Non-pigmented ciliary epithelial cell (primary cell): ENCODE measurements at regions not wholly inside any gene's neighbourhood (a gene's known extent, or its start where the extent isn't known, plus 50 kb on each side); places are given as distances from the start of the nearest gene placed in this dataset.
"Not testable (repeated sequence)": the region's sequence is repeated elsewhere in the genome, so short reads cannot be mapped to it uniquely, and the experiment has no call there.

Source experiments
- DNase-seq: peaks from one replicate; pipeline ENCODE4 v3.0.0-alpha.2; 2010; ENCODE audit warnings: low read depth

DNA sequence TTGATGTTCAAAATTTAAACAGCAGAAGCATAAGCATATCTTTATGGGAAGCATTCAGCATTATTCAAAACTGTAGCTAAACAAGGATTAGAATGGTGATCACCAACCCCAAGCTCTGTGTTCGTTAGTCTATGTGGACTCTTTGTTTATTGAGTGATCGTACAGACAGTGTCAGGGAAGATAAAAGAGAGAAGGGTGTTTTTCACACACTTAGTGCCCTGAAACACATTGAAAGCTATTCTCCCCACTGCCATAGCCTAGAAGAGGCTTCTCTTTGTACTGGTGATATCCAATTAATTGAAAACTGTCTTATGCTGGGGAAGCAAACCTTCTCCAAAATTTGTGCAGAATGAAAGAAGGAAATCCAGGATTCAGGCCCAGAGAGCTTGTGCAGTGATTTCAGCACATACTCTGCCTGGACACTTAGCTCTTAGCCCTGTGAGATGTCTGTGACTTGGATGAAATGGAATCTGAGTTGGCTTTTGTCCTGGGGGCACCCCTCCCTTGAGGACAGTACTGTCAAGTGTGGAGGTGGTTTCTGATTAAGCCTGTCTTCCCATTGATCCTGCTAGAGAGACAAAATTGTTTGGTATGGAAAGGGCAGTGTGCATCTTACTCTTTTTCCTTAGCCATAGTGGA, 125.7 kb upstream of the MTHFD1L start:
- no peak for DNase-seq

DNA sequence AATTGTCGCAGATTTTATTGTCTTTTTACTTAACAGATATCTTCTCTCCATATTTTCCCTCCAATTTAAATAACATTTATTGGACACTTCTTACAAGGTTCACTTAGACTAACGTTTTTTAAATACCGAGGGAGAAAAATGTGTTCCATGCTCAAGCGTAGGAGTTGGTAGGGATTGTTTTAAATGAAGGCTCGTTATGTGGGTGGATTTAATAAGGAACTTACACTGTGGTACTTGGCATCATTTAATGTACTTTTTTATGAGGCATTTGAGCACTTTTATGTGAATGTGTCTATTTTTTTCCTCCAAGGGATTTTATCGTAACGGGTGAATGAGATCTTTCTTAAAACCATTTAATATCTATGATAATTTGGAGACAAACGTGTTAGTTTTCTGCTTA, 125.0 kb upstream of the MTHFD1L start:
- DNase-seq, result no peak

DNA sequence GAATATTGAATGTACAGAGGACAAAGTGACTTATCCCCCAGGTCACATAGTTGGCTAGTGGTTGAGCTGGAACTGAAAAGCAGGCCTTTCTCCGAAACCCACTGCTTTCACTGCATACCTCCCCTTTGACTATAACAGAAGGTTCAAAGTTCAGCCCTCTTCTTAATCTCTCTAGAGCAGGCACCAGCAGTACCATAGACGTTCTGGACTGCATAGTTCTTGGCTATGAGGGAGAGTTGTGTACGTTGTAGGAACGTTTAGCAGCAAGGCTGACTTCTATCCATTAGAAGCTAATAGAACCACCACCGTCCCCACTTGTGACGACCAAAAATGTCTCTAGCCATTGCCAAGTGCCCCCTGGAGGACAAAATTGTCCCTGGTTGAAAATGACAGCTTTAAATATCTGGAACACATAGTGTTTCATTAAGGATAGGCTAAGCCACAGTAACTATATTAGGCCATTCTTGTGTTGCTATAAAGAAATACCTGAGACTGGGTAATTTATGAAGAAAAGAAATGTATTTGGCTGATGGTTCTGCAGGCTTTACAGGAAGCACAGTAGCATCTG, 123.8 kb upstream of the MTHFD1L start:
- DNase-seq, result no peak

DNA sequence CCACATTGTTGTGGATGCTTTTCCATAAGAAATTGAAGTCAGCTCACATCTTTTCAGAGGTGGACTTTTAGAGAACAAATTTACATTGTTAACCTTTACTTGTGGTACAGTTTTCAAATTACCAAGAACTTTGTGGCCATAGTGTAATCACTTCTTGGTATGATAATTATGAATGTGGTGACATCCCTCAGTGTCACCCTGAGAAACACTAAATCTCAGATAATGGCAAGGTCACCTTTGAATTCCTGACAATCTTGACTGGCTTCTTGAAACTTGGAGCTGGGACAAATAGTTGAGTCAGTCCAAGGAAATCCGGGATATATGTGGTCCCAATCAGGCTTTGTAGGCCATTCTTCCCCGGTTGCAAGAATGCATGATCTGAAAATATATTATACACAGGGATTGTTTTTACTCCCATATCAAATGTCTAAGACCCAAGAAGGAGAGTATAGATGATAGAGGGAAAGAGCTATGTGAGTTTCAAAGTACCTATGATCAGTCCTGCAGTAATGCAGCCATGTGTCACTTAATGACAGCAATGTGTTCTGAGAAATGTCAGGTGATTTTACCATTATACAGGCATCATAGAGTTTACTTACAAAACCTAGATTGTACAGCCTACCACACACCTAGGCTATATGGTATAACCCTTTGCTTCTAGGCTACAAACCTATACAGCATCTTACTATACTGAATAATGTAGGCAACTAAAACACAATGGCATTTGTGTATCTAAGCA, 120.8 kb upstream of the MTHFD1L start:
- no peak for DNase-seq

DNA sequence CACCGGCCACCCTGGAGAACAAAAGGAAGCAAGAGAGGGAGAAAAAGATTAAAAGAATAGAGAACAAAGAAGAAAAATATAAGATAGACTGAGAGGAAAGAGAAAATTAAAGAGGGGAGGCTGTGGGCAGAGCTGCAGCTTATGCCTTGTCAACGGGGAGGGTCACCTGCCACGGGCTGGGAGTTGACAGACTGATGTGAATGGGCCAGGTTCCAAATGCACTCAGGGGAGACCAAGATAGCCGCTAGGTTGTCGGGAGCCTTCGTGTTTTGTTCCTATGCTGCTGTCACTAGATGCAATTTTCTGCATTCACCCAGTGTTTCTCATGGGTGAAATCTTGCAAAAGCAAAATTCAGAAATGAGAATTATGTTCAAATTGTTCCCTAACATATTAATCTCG, 119.6 kb upstream of the MTHFD1L start:
- no peak for DNase-seq

DNA sequence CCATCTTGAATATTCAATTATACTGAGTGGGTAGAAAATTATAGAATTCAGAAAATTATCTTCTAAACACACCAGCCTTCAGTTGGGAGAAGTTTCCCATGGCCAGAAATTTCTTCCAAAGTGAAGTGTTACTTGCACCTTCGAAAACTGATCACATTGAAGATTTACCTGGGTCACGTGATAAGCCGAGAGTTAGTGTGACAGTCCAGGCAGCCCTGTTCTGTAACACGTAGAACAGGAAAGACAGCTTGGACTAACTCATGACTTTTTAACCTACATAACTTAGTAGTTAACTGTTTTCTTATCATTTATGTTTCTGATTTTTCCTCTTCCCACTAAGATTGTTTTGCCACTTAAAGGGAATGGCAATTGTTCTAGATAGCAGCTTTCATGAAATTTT, 118.3 kb upstream of the MTHFD1L start:
- no peak for DNase-seq

DNA sequence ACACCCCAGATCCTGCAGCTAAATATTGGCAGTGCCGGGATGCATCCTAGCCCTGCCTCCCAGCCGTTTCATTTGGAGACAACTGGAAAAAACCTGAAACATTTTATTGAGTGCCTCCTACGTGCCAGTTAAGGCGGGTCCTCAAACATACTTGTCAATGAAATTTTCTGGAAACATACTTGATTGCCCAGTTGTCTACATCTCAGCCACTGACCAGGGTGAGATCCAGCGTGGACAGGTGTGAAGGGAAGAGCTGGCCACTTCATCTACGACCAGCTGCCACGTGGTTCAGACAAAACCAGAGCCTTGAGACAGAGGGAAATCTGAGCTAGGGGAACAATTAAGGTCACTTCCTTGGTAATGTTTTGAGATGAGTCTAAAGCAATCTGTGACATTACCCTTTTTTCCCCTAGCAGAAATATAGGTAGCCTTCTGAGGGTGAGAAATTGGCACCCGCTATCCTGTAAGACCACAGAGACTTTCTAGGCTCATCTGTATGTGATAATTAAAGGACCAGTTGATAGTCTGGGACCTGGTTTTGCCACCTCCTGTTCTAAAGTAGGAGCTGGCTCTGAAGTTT, 116.3 kb upstream of the MTHFD1L start:
- DNase-seq, result no peak

DNA sequence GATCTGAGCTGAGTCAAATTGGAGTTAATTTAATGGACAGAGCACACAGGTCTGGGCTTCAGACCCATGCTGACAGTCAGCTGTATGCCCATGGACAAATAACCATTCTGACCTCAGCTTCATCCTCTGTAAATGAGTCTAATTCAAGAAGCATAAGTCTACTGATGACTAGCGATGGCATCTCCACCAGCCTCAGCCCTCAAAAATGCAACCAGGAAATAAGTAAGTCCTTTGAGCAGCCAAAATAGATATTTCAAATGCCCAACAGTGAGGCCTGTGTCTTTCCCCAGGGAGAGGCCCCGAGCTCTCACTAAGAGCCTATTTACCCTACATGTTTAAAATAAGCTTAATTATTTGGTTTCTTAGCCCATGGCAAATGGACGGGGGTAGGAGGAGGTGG, 114.2 kb upstream of the MTHFD1L start:
- no peak for DNase-seq

DNA sequence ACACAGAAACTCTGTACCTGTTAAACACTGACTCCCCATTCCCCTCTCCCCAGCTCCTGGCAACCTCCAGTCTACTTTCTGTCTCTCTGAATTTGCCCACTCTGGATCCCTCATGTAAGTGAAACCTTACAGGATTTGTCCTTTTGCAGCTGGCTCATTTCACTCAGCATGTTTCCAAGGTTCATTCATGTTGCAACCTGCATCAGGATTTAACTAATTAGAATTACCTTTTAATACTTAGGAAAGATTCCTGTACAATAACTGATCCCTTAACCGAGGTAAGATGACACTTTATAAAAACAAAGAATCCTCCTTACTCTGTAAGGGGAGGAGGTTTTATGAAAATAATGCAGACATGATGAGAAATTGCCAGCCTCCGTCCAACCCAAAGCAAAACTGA, 113.1 kb upstream of the MTHFD1L start:
- no peak for DNase-seq

DNA sequence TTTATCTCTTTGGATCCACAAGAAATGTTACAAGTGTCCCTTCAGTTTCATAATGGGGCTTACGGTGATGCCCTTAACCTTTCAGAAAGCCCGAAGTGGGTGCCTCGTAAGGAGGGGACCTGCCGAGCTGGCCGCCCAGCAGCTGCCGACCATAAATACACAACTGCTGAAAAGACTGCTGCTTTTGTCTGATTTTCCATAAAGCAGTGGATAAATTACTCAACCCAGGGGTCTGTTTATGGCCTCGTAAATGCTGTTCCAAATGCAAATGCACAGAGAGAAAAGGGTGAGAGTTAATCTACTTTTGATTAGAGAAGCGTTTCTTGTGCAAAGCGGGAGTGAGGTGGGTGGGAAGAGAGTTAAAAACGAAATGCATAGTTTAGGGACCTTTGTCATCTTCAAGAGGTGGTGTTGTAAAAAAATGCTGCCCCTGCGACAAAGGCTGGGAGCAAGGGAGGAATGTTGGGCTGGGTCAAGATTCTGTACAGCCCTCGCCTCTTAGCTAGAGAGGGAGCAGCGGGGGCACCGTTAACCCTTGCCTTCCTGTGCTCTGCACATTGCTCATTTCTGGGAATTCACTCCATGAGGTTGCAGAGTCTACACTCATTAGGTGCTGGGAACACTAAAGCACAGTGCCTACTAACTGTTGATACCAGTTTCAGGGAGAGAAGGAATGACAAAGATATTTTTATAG, 112.0 kb upstream of the MTHFD1L start:
- no peak for DNase-seq

DNA sequence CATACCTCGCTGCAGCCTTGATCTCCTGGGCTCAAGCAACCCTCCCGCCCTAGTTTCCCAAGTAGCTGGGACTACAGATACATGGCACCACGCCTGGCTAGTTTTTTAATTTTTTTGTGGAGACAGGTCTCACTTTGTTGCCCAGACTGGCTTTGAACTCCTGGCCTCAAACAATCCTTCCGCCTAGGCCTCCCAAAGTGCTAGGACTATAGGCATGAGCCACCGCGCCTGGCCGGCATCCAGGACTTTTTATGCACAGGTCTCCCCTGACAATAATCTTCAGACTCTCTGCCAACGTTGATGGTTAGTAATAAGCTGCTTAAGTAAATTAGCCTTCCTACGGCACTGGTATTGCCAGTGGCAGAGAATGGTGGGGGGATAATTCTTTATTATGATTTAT, 110.5 kb upstream of the MTHFD1L start:
- DNase-seq, result no peak

DNA sequence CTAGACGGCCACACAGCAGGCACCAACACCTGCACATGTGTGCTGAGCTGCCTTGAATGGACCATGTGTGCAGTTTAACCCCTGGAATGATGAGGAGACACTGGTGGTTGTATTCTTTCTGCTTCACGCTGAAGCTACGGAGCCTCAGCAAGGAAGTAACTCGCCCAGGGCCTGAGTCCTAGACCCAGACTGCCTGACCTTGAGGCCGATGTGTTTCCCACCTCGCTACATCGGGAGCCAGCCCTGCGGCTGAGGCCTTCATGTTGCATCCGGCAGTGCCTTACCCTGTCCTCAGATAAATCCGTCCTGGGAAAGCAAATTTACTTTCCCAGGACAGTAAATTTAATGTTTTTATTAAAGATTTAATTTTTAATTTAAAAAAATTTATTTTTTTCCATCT, 110.0 kb upstream of the MTHFD1L start:
- DNase-seq, result no peak

DNA sequence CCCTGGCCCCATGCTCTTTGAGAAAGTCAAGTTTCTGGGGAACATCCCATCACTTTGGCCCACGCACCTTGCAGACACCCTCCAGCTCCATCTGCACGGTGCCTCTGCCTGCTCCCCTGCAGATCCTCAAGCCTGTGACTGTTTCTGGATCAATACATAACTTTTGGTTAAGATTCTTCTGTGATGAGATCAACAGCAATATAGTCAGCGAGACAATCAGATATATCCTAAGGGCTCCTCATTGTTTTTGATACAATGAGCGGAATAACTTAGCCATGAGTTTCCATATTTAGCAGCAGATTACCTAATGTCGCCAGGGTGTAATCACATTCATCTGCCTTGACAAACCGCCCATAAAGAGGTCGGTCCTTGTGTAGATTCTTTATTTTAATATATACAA, 109.3 kb upstream of the MTHFD1L start:
- no peak for DNase-seq

DNA sequence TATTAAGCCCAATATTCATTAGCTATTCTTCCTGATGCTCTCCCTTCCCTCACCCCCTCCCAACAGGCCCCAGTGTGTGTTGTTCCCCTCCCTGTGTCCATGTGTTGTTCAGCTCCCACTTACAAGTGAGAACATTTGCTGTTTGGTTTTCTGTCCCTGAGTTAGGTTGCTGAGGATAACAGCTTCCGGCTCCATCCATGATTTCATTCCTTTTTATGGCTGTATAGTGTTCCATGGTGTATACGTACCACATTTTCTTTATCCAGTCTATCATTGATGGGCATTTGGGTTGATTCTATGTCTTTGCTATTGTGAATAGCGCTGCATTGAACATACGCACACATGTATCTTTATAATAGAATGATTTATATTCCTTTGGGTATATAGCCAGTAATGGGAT, 107.7 kb upstream of the MTHFD1L start:
- DNase-seq, result not testable (repeated sequence)

DNA sequence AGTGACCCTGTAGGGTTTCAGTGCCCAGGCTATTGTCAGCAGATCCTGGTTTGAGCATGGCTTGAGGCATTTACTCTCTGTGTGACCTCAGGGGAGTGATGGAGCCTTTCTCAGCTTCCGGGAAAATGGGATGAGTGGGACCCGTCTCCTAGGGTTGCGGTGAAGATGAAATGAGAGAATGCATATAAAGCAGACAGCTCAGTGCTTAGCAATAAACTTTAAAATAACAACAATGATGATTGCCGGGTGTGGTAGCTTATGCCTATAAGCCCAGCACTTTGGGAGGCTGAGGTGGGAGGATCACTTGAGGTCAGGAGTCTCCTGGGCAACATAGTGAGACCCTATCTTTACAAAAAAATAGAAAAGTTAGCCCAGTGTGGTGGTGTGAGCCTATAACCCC, 106.0 kb upstream of the MTHFD1L start:
- DNase-seq, result no peak

DNA sequence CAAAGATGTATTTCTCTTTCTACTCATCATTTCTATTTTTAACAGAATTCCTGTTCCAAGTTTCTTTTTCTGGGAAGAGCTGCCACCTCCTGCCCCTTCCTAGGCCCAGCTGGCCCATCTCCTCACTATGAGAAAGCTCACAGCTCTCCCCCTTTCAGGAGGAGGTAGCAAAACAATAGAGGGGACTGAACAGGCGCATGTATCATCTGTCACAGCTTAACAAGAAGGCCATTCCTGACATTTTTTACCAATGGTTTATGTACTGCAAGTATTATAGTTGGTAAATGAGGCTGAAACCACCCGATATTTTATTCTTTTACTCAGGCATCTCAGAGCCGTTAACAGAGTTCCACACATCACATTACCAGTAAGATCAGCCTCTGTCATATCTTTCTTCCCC, 103.7 kb upstream of the MTHFD1L start:
- DNase-seq, result no peak

DNA sequence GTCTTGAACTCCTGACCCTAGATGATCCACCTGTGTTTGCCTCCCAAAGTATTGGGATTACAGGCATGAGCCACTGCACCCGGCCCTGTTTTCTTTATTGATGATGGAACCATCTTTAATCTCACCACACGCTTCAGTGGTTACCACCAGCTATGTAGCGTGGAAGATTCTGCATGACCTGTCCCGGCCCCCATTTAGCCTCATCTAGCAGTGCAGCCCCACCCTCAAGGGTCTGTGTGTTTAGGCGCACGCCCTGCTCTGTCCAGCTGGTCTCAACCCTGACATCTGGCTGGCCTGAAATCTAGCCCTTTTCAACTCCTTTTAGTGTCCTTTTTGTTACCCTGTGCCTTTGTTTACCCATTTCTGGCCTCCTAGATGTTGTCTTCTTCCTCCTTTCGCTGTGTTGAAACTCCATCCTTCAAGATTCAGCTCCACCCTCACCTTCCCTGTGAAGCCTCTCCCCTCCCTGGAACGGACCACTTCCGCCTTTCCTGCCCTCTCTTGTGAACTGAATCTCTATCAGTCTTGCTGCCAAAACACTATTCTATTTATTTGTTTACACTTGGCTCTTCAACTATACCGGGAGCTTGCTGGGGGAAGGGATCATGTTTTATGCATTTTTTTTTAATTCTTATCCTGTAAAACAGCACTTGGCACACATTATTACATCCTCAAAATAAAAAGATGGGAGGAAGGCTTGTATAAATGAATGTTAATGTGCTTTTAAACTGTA, 101.0 kb upstream of the MTHFD1L start:
- no peak for DNase-seq

DNA sequence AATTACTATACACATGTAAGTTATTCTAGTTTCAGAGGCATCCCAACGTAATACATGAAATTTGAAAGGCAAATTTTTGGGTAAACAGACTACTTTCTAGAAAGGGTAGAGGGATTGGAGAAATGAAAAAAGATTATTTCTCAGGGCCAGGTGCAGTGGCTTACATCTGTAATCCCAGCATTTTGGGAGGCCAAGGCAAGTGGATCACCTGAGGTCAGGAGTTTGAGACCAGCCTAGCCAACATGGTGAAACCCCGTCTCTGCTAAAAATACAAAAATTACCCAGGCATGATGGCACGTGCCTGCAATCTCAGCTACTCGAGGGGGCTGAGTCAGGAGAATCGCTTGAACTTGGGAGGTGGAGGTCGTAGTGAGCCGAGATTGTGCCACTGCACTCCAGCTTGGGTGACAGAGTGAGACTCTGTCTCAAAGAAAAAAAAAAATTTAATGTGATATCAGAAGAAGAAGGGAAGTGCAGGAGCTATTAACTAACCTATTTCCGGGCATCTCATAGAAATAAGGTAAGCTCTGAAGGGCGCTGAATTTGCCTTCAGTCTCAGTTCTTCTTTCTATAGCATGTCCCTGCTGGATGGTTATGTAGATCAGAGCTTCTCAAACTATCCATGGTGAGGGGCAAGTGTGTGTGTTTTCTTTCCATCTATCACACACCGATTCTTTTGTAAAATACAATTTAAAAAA, 100.3 kb upstream of the MTHFD1L start:
- no peak for DNase-seq

DNA sequence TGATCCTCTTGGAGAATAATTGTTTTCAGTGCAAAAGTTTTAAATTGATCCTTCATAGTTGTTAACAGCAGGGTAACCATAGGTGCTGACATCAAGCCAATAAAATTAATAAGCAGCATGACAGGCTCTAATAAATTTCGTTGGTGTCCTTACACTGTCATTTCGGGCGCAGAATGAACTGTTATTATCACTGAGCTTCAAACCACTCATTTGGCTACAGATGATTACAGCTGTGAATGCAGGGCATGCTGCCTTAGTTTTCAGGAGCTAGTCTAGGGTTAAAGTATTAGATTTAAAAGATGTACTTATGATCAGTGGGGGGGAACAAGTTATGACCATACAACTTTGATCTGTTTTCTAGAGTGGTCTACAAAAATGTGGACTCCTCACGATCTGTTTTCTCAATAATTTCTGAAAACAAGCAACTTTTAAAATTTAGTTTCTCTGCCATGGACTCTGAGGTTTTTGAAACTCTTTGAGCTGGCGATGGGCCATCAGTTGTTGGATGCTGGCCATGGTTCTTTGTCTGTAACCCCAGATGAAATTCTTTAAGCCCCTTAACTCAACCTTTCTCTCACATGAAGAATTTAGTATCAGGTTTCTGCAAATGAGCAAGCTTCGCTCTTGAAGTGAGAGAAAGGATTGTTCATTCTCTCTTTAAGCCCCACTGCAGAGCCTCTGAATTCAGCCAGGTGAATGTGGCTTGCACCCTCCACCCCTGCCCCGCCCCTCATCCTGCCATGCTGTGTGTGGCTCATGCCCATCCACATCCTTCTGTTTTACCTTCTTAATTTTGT, 99.1 kb upstream of the MTHFD1L start:
- no peak for DNase-seq

DNA sequence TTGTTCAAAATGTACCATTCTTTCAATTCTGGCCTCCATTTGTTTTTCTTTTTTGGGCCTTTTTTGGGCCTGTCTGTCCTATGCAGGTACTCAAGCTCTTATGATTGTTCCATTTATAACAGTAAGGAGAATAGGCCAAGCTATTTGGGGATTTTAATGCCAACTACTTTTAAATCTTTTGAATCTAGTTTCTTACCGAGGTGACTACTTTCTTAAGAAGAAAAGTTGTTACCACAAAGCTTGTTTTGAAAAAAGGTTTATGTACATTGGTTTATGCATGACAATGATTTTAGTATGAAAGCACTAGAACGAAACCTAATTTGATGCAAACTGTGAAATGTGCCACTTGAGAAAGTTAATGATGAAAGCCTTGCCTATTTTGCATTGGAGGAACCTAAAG, 98.3 kb upstream of the MTHFD1L start:
- DNase-seq, result no peak

DNA sequence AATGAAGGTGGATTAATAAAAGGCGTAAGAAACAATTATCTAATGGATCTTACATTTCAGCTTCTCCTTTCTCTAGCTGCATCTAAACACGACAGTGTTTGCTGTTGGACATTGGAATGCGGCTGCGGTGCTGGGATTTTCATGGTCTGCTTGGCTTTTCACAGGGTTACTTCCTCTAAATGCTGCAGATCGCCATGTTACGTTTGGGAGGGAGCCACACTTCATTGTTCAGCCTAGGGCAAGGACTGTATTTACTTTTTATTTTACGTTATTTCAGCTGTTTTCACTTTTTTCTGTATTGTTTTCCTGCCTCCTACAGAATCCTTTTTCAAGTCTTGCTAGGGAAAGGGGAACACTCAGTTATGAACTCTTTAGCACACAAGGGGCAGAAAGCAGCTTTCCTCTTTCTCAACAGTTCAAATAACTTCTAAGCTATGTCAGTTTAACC, 97.9 kb upstream of the MTHFD1L start:
- no peak for DNase-seq
